SH-SY5Y (cell line): ENCODE measurements at regions not wholly inside any gene's neighbourhood (a gene's known extent, or its start where the extent isn't known, plus 50 kb on each side); places are given as distances from the start of the nearest gene placed in this dataset.

Experiments used
- GATA2 ChIP-seq: IDR thresholded peaks from 2 replicates; pipeline ENCODE4 v1.6.1; 2011; ENCODE audit warnings: mild to moderate bottlenecking, low read depth, low read length
- GATA3 ChIP-seq: IDR thresholded peaks from 2 replicates; pipeline ENCODE4 v1.6.1; 2011; ENCODE audit warnings: low read depth, mild to moderate bottlenecking, low read length, moderate library complexity

GRCh38 chr5:174195517-174195916 lies 150.0 kb downstream of the NSG2 start:
- TF ChIP-seq GATA2 (no peak), GATA3 (no peak)
